ENCODE measurements at regions not wholly inside any gene's neighbourhood (a gene's known extent, or its start where the extent isn't known, plus 50 kb on each side); places are given as distances from the start of the nearest gene placed in this dataset.

- TF ChIP-seq POLR2A (IDR thresholded peaks at IDR 0.05) (no peak), EP300 (IDR thresholded peaks at IDR 0.05) (no peak)
- TF ChIP-seq, protein P1, sequence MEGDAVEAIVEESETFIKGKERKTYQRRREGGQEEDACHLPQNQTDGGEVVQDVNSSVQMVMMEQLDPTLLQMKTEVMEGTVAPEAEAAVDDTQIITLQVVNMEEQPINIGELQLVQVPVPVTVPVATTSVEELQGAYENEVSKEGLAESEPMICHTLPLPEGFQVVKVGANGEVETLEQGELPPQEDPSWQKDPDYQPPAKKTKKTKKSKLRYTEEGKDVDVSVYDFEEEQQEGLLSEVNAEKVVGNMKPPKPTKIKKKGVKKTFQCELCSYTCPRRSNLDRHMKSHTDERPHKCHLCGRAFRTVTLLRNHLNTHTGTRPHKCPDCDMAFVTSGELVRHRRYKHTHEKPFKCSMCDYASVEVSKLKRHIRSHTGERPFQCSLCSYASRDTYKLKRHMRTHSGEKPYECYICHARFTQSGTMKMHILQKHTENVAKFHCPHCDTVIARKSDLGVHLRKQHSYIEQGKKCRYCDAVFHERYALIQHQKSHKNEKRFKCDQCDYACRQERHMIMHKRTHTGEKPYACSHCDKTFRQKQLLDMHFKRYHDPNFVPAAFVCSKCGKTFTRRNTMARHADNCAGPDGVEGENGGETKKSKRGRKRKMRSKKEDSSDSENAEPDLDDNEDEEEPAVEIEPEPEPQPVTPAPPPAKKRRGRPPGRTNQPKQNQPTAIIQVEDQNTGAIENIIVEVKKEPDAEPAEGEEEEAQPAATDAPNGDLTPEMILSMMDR (IDR thresholded peaks at IDR 0.05) = no peak
Observed at GRCh38 chr7:26005683-26006410, 146.2 kb upstream of the NFE2L3 start.
